SK-N-SH treated with all-trans-retinoic acid at 6 μM for 48 hours (cell line): ENCODE measurements at regions not wholly inside any gene's neighbourhood (a gene's known extent, or its start where the extent isn't known, plus 50 kb on each side); places are given as distances from the start of the nearest gene placed in this dataset.
A peak's percentile ranks its signal among the peaks of the same experiment; 100 is the strongest.

Experiments used
- ATAC-seq: fragments of 200-7000 bp; cut with Tn5 transposase; 3 replicates; pipeline ENCODE4 v1.9.1; 2020; ENCODE audit warnings: mild to moderate bottlenecking, moderate library complexity
- ARNTL ChIP-seq: fragments of 450-650 bp; formaldehyde crosslinking; IDR thresholded peaks from 2 replicates; pipeline ENCODE4 v1.5.0; 2020; ENCODE audit warnings: low read depth, mild to moderate bottlenecking, moderate library complexity, borderline replicate concordance
- CSDC2 ChIP-seq: fragments of 250-450 bp; sonication (Bioruptor Pico); IDR thresholded peaks from 2 replicates; pipeline ENCODE4 v1.5.0; 2020; ENCODE audit warnings: mild to moderate bottlenecking, moderate library complexity
- GLIS3 ChIP-seq: fragments of 250-450 bp; sonication (Bioruptor Pico); IDR thresholded peaks from 2 replicates; pipeline ENCODE4 v1.5.0; 2020; ENCODE audit warnings: mild to moderate bottlenecking, moderate library complexity
- ISL1 ChIP-seq: fragments of 250-450 bp; sonication (Bioruptor Pico); IDR thresholded peaks from 2 replicates; pipeline ENCODE4 v2.1.2; 2022; ENCODE audit warnings: mild to moderate bottlenecking, moderate library complexity
- OSR1 ChIP-seq: fragments of 250-450 bp; sonication (Bioruptor Pico); IDR thresholded peaks from 2 replicates; pipeline ENCODE4 v1.8.0; 2022; ENCODE audit warnings: moderate library complexity, mild to moderate bottlenecking, inconsistent platforms
- PPARA ChIP-seq: fragments of 250-450 bp; sonication (Bioruptor Pico); IDR thresholded peaks from 2 replicates; pipeline ENCODE4 v1.5.0; 2020; ENCODE audit warnings: mild to moderate bottlenecking, borderline replicate concordance
- RARB ChIP-seq: fragments of 250-450 bp; sonication (Bioruptor Pico); IDR thresholded peaks from 2 replicates; pipeline ENCODE4 v1.8.0; 2021; ENCODE audit warnings: mild to moderate bottlenecking, moderate library complexity
- SNAI2 ChIP-seq: fragments of 250-450 bp; sonication (Bioruptor Pico); IDR thresholded peaks from 2 replicates; pipeline ENCODE4 v1.5.0; 2020; ENCODE audit warnings: mild to moderate bottlenecking, moderate library complexity
- TCF4 ChIP-seq: fragments of 250-450 bp; sonication (Bioruptor Pico); IDR thresholded peaks from 2 replicates; pipeline ENCODE4 v1.8.0; 2021; ENCODE audit warnings: mild to moderate bottlenecking, moderate library complexity, borderline replicate concordance
- TOX ChIP-seq: fragments of 250-450 bp; sonication (Bioruptor Pico); IDR thresholded peaks from 2 replicates; pipeline ENCODE4 v1.8.0; 2021; ENCODE audit warnings: mild to moderate bottlenecking, moderate library complexity, borderline replicate concordance
- ZC3H10 ChIP-seq: fragments of 250-450 bp; sonication (Bioruptor Pico); IDR thresholded peaks from 2 replicates; pipeline ENCODE4 v1.5.1; 2021; ENCODE audit warnings: mild to moderate bottlenecking, moderate library complexity
- ZFP3 ChIP-seq: fragments of 250-450 bp; sonication (Bioruptor Pico); IDR thresholded peaks from 2 replicates; pipeline ENCODE4 v1.5.0; 2020; ENCODE audit warnings: mild to moderate bottlenecking, moderate library complexity
- ZFP30 ChIP-seq: fragments of 450-650 bp; formaldehyde crosslinking; IDR thresholded peaks from 2 replicates; pipeline ENCODE4 v1.5.0; 2022; ENCODE audit warnings: mild to moderate bottlenecking, moderate library complexity
- ZNF565 ChIP-seq: fragments of 450-650 bp; formaldehyde crosslinking; conservative IDR thresholded peaks from 2 replicates; pipeline ENCODE4 v1.5.0; 2020; ENCODE audit warnings: low read depth, mild to moderate bottlenecking, moderate library complexity
- ZNF70 ChIP-seq: fragments of 450-650 bp; formaldehyde crosslinking; IDR thresholded peaks from 2 replicates; pipeline ENCODE4 v1.5.0; 2020; ENCODE audit warnings: mild to moderate bottlenecking, moderate library complexity
- ZNF8 ChIP-seq: fragments of 450-650 bp; formaldehyde crosslinking; IDR thresholded peaks from 2 replicates; pipeline ENCODE4 v1.5.0; 2020; ENCODE audit warnings: mild to moderate bottlenecking, moderate library complexity
- TF ChIP-seq, protein P1 (sequence below): fragments of 250-450 bp; sonication (Bioruptor Pico); IDR thresholded peaks from 2 replicates; pipeline ENCODE4 v1.5.1; 2021; ENCODE audit warnings: mild to moderate bottlenecking, moderate library complexity
- TF ChIP-seq, protein P2 (sequence below): fragments of 250-450 bp; sonication (Bioruptor Pico); IDR thresholded peaks from 2 replicates; pipeline ENCODE4 v1.5.0; 2020; ENCODE audit warnings: mild to moderate bottlenecking, moderate library complexity
- TF ChIP-seq, protein P3 (sequence below): fragments of 250-450 bp; sonication (Bioruptor Pico); IDR thresholded peaks from 2 replicates; pipeline ENCODE4 v1.8.0; 2021; ENCODE audit warnings: low read depth, mild to moderate bottlenecking, moderate library complexity, borderline replicate concordance
- TF ChIP-seq, protein P4 (sequence below): fragments of 250-450 bp; sonication (Bioruptor Pico); IDR thresholded peaks from 2 replicates; pipeline ENCODE4 v1.5.1; 2020; ENCODE audit warnings: low read depth, mild to moderate bottlenecking, moderate library complexity

DNA sequence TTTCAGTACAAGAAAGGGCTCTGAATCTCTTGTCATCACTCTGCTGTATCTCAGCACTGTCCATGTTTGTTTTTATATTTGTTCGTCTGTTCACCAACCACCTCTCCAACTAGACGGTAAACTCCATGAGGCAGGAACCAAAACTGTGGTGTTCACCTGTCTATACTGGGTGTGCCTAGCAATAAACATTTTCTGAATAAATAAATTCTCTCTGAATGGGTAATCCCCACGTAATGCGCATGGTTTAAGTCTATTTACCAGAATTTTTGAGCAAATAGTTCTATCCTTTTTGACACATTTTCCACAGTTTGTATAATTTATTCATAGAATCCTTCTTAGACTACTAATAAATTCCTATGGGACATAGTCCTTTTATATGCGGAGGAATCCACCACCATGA is 400.6 kb upstream of the CFAP20DC start:
- no peak for TF ChIP-seq TOX (CRISPR knock-in tag)
- no peak for TF ChIP-seq ZNF70 (CRISPR knock-in tag)
- TF ChIP-seq ZC3H10: no peak
- no peak for TF ChIP-seq TCF4 (CRISPR knock-in tag)
- TF ChIP-seq ZFP3: no peak
- no peak for TF ChIP-seq RARB (CRISPR knock-in tag)
- TF ChIP-seq GLIS3 (CRISPR knock-in tag): no peak
- no peak for ATAC-seq

DNA sequence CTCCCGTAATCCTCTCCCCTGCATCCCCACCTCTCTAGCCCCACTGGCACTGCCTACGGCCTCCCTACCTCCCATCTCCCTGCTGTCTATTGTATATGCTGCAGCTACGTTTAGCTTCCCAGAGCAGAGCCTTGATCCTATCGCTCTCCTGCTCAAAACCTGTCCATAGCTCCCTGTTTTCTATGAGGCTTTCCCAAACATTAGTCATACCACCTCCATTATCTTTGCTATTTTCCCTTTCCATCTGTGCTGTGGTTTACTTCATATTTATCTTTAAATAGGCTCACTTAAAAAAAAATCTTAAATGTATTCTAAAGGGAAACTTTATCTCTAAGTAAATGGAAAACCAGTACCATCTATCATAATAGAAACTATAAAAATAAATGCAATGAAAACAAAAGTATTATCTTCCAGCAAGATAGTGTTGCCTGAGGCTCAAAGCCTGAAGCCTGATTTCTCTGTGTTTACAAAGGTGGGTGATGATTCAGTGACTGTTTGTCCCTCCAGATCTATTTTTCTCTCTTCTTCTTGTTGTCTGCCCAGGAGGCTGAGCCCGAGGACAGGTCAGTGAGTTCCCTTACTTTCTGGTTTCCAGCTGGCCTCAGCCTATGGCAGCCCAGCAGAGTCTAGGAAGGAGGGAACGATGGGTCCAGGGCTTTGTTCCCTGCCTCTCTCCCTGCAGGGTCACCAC is 397.1 kb upstream of the CFAP20DC start:
- TF ChIP-seq ZNF8: no peak
- no peak for TF ChIP-seq ZNF565 (CRISPR knock-in tag)
- no peak for TF ChIP-seq SNAI2 (CRISPR knock-in tag)
- 0 out of 2 replicates have a peak, but pooled peaks have one; percentile 27 for TF ChIP-seq ISL1
- no peak for TF ChIP-seq ZFP30 (CRISPR knock-in tag)
- TF ChIP-seq, protein P1, sequence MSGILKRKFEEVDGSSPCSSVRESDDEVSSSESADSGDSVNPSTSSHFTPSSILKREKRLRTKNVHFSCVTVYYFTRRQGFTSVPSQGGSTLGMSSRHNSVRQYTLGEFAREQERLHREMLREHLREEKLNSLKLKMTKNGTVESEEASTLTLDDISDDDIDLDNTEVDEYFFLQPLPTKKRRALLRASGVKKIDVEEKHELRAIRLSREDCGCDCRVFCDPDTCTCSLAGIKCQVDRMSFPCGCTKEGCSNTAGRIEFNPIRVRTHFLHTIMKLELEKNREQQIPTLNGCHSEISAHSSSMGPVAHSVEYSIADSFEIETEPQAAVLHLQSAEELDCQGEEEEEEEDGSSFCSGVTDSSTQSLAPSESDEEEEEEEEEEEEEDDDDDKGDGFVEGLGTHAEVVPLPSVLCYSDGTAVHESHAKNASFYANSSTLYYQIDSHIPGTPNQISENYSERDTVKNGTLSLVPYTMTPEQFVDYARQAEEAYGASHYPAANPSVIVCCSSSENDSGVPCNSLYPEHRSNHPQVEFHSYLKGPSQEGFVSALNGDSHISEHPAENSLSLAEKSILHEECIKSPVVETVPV (CRISPR knock-in tag): no peak
- TF ChIP-seq, all 23 proteins: peak for 1

DNA sequence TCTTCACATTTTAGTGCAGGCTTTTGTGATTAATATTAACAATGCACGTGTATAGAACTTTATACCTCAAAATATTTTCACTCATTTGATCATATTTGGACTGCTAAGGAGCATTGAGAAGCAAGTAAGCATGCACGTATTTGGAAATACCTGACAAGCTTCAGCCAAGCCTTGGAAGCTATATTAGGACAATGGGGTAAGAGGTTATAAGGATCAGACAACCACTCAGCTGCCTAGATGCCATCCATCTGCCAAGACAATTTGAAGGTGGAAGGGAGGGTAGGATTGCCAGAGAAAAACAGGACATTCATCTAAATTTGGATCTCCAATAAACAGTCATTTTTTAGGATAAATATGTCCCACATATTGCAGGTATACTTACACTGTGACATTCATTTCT is 394.9 kb upstream of the CFAP20DC start:
- TF ChIP-seq ZFP30 (CRISPR knock-in tag) (no peak), RARB (CRISPR knock-in tag) (no peak), PPARA (CRISPR knock-in tag) (no peak), GLIS3 (CRISPR knock-in tag) (no peak), CSDC2 (CRISPR knock-in tag) (no peak), ZNF70 (CRISPR knock-in tag) (no peak), TOX (CRISPR knock-in tag) (no peak), ISL1 (no peak), TCF4 (CRISPR knock-in tag) (no peak), ZNF565 (CRISPR knock-in tag) (no peak), ARNTL (CRISPR knock-in tag) (no peak), ZNF8 (no peak), ZFP3 (no peak), ZC3H10 (no peak), SNAI2 (CRISPR knock-in tag) (no peak), OSR1 (no peak)
- TF ChIP-seq, protein P2, sequence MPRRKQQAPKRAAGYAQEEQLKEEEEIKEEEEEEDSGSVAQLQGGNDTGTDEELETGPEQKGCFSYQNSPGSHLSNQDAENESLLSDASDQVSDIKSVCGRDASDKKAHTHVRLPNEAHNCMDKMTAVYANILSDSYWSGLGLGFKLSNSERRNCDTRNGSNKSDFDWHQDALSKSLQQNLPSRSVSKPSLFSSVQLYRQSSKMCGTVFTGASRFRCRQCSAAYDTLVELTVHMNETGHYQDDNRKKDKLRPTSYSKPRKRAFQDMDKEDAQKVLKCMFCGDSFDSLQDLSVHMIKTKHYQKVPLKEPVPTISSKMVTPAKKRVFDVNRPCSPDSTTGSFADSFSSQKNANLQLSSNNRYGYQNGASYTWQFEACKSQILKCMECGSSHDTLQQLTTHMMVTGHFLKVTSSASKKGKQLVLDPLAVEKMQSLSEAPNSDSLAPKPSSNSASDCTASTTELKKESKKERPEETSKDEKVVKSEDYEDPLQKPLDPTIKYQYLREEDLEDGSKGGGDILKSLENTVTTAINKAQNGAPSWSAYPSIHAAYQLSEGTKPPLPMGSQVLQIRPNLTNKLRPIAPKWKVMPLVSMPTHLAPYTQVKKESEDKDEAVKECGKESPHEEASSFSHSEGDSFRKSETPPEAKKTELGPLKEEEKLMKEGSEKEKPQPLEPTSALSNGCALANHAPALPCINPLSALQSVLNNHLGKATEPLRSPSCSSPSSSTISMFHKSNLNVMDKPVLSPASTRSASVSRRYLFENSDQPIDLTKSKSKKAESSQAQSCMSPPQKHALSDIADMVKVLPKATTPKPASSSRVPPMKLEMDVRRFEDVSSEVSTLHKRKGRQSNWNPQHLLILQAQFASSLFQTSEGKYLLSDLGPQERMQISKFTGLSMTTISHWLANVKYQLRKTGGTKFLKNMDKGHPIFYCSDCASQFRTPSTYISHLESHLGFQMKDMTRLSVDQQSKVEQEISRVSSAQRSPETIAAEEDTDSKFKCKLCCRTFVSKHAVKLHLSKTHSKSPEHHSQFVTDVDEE (CRISPR knock-in tag): no peak
- TF ChIP-seq, protein P1 (CRISPR knock-in tag): no peak
- TF ChIP-seq, protein P3, sequence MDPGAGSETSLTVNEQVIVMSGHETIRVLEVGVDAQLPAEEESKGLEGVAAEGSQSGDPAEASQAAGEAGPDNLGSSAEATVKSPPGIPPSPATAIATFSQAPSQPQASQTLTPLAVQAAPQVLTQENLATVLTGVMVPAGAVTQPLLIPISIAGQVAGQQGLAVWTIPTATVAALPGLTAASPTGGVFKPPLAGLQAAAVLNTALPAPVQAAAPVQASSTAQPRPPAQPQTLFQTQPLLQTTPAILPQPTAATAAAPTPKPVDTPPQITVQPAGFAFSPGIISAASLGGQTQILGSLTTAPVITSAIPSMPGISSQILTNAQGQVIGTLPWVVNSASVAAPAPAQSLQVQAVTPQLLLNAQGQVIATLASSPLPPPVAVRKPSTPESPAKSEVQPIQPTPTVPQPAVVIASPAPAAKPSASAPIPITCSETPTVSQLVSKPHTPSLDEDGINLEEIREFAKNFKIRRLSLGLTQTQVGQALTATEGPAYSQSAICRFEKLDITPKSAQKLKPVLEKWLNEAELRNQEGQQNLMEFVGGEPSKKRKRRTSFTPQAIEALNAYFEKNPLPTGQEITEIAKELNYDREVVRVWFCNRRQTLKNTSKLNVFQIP (CRISPR knock-in tag): no peak
- TF ChIP-seq, all 23 proteins: peak for 0
- no peak for ATAC-seq

More for the DNA sequence above, 397.1 kb upstream of the CFAP20DC start:
- ATAC-seq: no peak

DNA sequence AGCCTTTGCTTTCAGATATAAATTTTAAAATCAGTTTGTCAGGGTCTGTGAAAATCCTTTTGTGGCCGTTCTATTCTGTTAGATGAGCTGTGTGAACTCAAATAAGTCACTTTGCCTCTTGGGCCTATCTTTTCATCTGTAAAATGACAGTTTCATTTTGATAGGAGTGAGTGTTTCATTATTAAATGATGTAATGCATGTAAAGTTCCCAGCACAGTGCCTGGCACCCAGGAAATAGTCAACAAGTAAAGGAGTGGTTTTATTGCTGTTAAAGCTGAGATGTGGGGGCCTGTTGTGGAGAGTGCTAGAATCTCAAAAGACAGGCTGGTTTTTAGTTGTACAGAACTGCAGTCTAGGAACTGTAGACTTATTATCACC is 394.5 kb upstream of the CFAP20DC start:
- ATAC-seq: no peak
- TF ChIP-seq SNAI2 (CRISPR knock-in tag): no peak
- TF ChIP-seq, protein P4, sequence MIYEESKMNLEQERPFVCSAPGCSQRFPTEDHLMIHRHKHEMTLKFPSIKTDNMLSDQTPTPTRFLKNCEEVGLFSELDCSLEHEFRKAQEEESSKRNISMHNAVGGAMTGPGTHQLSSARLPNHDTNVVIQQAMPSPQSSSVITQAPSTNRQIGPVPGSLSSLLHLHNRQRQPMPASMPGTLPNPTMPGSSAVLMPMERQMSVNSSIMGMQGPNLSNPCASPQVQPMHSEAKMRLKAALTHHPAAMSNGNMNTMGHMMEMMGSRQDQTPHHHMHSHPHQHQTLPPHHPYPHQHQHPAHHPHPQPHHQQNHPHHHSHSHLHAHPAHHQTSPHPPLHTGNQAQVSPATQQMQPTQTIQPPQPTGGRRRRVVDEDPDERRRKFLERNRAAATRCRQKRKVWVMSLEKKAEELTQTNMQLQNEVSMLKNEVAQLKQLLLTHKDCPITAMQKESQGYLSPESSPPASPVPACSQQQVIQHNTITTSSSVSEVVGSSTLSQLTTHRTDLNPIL (CRISPR knock-in tag): no peak
- TF ChIP-seq, protein P3 (CRISPR knock-in tag): no peak
